ENCODE measurements at regions not wholly inside any gene's neighbourhood (a gene's known extent, or its start where the extent isn't known, plus 50 kb on each side); places are given as distances from the start of the nearest gene placed in this dataset.

GRCh38 chr4:14596028-14596427 is 406.3 kb upstream of the CPEB2 start:
- TF ChIP-seq CTCF (optimal IDR thresholded peaks at IDR 0.05 in 1 of 3, IDR thresholded peaks at IDR 0.05 in 1 of 3, conservative IDR thresholded peaks at IDR 0.05 in 1 of 3; ENCODE audit: extremely low read depth in 1 of 3, insufficient read depth in 2 of 3, low read length in 3 of 3) (no peak), EZH2 (IDR thresholded peaks at IDR 0.05; ENCODE audit: low read length) (no peak)
